Tibial artery (tissue), 4 donors: ENCODE measurements at regions not wholly inside any gene's neighbourhood (a gene's known extent, or its start where the extent isn't known, plus 50 kb on each side); places are given as distances from the start of the nearest gene placed in this dataset.
"Not testable (repeated sequence)": the region's sequence is repeated elsewhere in the genome, so short reads cannot be mapped to it uniquely, and the experiment has no call there.

Experiments
- DNase-seq, 2 donors: peaks; one replicate each; pipeline ENCODE4 v3.0.0-alpha.2; 2019
- H3K27ac ChIP-seq, 2 donors: fragments of 200-600 bp; sonication (generic) in 1 of 2; 1 replicate in 1 of 2; 2 replicates in 1 of 2; pipeline ENCODE4 v1.5.1; 2018 to 2019; ENCODE audit warnings: mild to moderate bottlenecking in 1 of 2
- H3K27me3 ChIP-seq, 2 donors: fragments of 200-600 bp; sonication (generic) in 1 of 2; one replicate each; pipeline versions ENCODE4 v1.5.1 to v1.6.0; 2016 to 2019
- H3K36me3 ChIP-seq, 3 donors: fragments of 200-600 bp; sonication (generic) in 2 of 3; one replicate each; pipeline ENCODE4 v1.5.1; 2016 to 2019; ENCODE audit warnings: mild to moderate bottlenecking in 2 of 3
- H3K4me1 ChIP-seq, 4 donors: fragments of 200-600 bp; sonication (generic) in 2 of 4; 1 replicate in 3 of 4; 2 replicates in 1 of 4; pipeline ENCODE4 v1.5.1; 2016 to 2019
- H3K4me3 ChIP-seq, 2 donors: fragments of 200-600 bp; sonication (generic) in 1 of 2; 1 replicate in 1 of 2; 2 replicates in 1 of 2; pipeline ENCODE4 v1.5.1; 2018 to 2019; ENCODE audit warnings: mild to moderate bottlenecking in 2 of 2
- H3K9me3 ChIP-seq, 3 donors: fragments of 200-600 bp; sonication (generic) in 1 of 3; one replicate each; pipeline ENCODE4 v1.5.1; 2016 to 2019
- CTCF ChIP-seq, 2 experiments: fragments of 200-600 bp in 1 of 2; fragments of 450-650 bp in 1 of 2; IDR thresholded peaks; one replicate each; pipeline ENCODE4 v1.5.1; 2017 to 2019; ENCODE audit warnings: antibody characterized with exemption in 2 of 2, mild to moderate bottlenecking in 1 of 2, moderate library complexity in 1 of 2
- intact Hi-C: fragments of 100-400 bp; cut with DNase I; formaldehyde crosslinking; loops from one replicate; pipeline ENCODE4 v1.15.0; 2023; ENCODE audit warnings: low total_unique reads

- no peak overlapping the region for H3K27ac ChIP-seq
- H3K9me3 ChIP-seq = no peaks in the 10 kb centered on the region
- H3K4me1 ChIP-seq = peaks cover 0 to 25% (median 13%) of the 10 kb centered on the region in 4 donors
- DNase-seq = no peak
- no peak overlapping the region for H3K4me3 ChIP-seq
- H3K36me3 ChIP-seq = peaks cover 4 to 19% (median 13%) of the 10 kb centered on the region in 3 donors
- intact Hi-C loops = no loop called here
- TF ChIP-seq CTCF (IDR thresholded peaks at IDR 0.05) = no peak
- no peaks in the 10 kb centered on the region for H3K27me3 ChIP-seq
Measured at GRCh38 chr2:54050445-54050844, 65.0 kb upstream of the ACYP2 start.

GRCh38 chr2:54049365-54049764, 66.0 kb upstream of the ACYP2 start:
- no peak for TF ChIP-seq CTCF (IDR thresholded peaks at IDR 0.05)
- Histone ChIP-seq H3K9me3 (no peaks in the 10 kb centered on the region), H3K36me3 (peaks cover 4 to 19% (median 13%) of the 10 kb centered on the region in 3 donors), H3K4me3 (no peak overlapping the region), H3K27me3 (no peaks in the 10 kb centered on the region), H3K27ac (no peak overlapping the region), H3K4me1 (peaks cover 0 to 18% (median 9%) of the 10 kb centered on the region in 4 donors)
- DNase-seq = no peak
- intact Hi-C loops = no loop called here

GRCh38 chr2:54048896-54049295, 66.5 kb upstream of the ACYP2 start:
- H3K27ac ChIP-seq, H3K27me3 ChIP-seq, intact Hi-C loops, H3K4me3 ChIP-seq, DNase-seq, H3K9me3 ChIP-seq: not testable (repeated sequence)
- H3K36me3 ChIP-seq = peaks cover 4 to 19% (median 13%) of the 10 kb centered on the region in 3 donors
- H3K4me1 ChIP-seq = peaks cover 0 to 18% (median 8%) of the 10 kb centered on the region in 4 donors

- no peak for DNase-seq
- Histone ChIP-seq H3K4me3 (no peak overlapping the region), H3K4me1 (peaks cover 0 to 18% (median 8%) of the 10 kb centered on the region in 4 donors), H3K27ac (no peak overlapping the region), H3K36me3 (peaks cover 4 to 18% (median 13%) of the 10 kb centered on the region in 3 donors), H3K27me3 (no peaks in the 10 kb centered on the region), H3K9me3 (no peaks in the 10 kb centered on the region)
- intact Hi-C loops = no loop called here
- TF ChIP-seq CTCF (IDR thresholded peaks at IDR 0.05) = no peak
Measured at GRCh38 chr2:54048117-54048785, 67.2 kb upstream of the ACYP2 start.

- Histone ChIP-seq H3K27me3 (no peaks in the 10 kb centered on the region), H3K27ac (no peak overlapping the region), H3K36me3 (peaks cover 4 to 13% (median 12%) of the 10 kb centered on the region in 3 donors), H3K9me3 (no peaks in the 10 kb centered on the region), H3K4me1 (peaks cover 0 to 19% (median 11%) of the 10 kb centered on the region in 4 donors), H3K4me3 (no peak overlapping the region)
- DNase-seq = no peak
- TF ChIP-seq CTCF (IDR thresholded peaks at IDR 0.05) = no peak
- intact Hi-C loops = no loop called here
Measured at GRCh38 chr2:54047658-54048057, 67.8 kb upstream of the ACYP2 start.

- Histone ChIP-seq H3K4me1 (peaks cover 0 to 25% (median 15%) of the 10 kb centered on the region in 4 donors), H3K27me3 (no peaks in the 10 kb centered on the region), H3K9me3 (no peaks in the 10 kb centered on the region), H3K27ac (no peak overlapping the region), H3K4me3 (no peak overlapping the region), H3K36me3 (peaks cover 2 to 11% (median 7%) of the 10 kb centered on the region in 3 donors)
- intact Hi-C loops = no loop called here
- TF ChIP-seq CTCF (IDR thresholded peaks at IDR 0.05) = no peak
- no peak for DNase-seq
Measured at GRCh38 chr2:54047091-54047490, 68.3 kb upstream of the ACYP2 start.
